ENCODE measurements at regions not wholly inside any gene's neighbourhood (a gene's known extent, or its start where the extent isn't known, plus 50 kb on each side); places are given as distances from the start of the nearest gene placed in this dataset.

DNA sequence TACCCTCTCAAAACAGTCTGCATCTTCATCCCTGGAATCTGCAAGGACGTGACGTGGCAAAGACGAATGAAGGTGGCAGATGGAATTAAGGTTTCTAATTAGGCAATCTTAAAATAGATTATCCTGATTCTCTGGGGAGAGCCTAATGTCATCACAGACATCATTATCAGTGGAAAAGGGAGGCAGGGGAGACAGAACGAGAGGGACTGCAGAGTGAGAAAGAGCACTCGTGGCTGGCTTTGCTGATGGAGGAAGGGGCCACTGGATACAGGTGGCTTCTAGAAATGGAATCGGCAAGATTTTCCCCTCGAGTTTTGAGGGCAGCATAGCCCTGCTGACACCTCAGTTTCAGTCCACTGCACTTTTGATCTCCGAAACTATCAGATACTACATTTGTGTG lies 110.6 kb downstream of the ASMT start:
- TF ChIP-seq, protein P1, sequence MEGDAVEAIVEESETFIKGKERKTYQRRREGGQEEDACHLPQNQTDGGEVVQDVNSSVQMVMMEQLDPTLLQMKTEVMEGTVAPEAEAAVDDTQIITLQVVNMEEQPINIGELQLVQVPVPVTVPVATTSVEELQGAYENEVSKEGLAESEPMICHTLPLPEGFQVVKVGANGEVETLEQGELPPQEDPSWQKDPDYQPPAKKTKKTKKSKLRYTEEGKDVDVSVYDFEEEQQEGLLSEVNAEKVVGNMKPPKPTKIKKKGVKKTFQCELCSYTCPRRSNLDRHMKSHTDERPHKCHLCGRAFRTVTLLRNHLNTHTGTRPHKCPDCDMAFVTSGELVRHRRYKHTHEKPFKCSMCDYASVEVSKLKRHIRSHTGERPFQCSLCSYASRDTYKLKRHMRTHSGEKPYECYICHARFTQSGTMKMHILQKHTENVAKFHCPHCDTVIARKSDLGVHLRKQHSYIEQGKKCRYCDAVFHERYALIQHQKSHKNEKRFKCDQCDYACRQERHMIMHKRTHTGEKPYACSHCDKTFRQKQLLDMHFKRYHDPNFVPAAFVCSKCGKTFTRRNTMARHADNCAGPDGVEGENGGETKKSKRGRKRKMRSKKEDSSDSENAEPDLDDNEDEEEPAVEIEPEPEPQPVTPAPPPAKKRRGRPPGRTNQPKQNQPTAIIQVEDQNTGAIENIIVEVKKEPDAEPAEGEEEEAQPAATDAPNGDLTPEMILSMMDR (conservative IDR thresholded peaks at IDR 0.05 in 1 of 2, IDR thresholded peaks at IDR 0.05 in 1 of 2; ENCODE audit: extremely low read depth in 1 of 2, insufficient read depth in 1 of 2, low read depth in 1 of 2, low read length in 2 of 2) = no peak
- TF ChIP-seq EZH2 (IDR thresholded peaks at IDR 0.05; ENCODE audit: borderline replicate concordance, low read length) = no peak

Measured in mammary epithelial cell (primary cell).